Muscle of arm (tissue), 1 donor: ENCODE measurements at regions not wholly inside any gene's neighbourhood (a gene's known extent, or its start where the extent isn't known, plus 50 kb on each side); places are given as distances from the start of the nearest gene placed in this dataset.
A peak's percentile ranks its signal among the peaks of the same experiment; 100 is the strongest.

Source experiments
- DNase-seq: peaks from one replicate; pipeline ENCODE4 v3.0.0-alpha.2; 2013

DNA sequence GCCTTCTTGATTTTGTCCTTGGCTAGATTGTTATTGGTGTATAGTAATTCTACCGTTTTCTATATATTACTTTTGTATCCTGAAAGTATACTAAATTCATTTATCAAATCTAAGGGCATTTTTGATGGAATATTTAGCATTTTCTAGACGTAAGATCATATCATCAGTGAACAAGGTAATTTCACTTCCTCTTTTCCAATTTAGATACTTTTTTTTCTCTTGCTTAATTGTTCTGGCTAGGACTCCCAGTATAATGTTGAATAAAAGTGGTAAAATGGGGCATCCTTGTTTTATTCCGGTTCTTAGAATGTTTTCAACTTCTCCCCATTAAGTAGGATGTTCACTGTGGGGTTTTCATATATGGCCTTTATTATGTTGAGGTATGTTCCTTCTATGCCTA is 260.7 kb downstream of the POLR1F start:
- no peak for DNase-seq

DNA sequence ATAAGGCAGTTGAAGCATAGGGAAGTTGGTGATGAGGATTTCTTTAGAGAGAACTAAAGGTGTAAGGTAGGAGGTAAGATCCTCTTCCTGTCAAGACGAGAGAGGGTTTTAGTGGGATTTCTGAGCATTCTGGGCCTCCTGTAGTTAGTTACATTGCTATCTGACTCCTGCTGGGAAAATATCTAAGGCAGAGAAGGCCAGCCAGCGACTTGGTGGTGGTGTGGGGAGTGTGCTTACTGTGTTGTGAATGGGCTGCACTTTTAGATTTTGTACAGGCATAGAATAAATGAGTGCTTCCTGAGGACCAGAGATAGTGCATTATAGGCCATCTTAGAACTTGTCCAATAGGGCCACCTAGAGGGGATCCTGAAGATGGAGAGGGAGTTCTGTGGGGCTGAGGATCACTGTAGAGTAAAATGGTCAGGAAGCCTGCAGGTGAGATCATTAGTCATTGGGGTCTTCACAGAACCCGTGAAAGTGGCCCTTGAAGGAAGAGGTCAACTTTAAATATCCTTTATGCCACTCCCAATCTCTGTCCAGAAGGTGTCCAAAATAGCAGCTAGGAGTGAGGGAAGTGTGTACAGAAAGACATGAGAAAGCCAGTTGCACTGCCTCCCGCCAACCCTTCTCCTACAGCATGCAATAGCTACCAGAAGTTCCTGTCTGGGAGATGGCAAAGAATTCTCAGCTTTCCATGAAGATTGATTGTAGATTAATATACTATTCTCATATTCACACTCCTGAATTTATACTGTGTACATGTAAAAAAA is 266.6 kb downstream of the POLR1F start:
- no peak for DNase-seq

DNA sequence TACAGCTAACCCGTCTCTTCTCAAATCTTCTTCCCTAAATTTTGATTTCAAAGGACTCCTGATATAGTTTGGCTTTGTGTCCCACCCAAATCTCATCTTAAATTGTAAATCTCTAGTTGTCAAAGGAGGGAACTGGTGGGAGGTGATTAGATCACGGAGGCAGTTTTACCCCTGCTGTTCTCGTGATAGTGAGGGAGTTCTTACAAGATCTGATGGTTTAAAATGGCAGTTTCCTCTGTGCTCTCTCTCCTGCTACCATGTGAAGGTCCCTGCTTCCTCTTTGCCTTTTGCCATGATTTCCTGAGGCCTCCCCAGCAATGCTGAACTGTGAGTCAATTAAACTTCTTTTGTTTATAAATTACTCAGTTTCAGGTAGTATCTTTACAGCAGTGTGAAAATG is 269.3 kb downstream of the POLR1F start:
- no peak for DNase-seq

DNA sequence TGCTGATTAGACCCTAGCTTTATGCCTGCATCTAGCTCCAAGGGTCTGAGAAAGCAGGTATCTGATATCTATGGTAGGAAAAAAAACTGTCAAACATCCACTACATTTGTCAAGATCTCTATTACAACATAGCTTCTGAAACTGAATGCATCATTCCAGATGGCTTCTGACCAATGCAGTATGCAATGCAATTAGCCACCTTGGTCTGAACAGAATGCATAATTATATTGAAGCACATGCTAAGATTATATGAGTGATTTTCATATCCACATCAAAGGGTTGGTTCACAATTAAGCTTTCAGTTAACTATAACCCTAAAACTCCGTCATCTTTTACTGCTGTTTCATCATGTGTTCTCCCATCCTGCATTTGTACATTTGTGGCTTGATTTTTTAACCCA is 271.4 kb downstream of the POLR1F start:
- DNase-seq, result no peak

DNA sequence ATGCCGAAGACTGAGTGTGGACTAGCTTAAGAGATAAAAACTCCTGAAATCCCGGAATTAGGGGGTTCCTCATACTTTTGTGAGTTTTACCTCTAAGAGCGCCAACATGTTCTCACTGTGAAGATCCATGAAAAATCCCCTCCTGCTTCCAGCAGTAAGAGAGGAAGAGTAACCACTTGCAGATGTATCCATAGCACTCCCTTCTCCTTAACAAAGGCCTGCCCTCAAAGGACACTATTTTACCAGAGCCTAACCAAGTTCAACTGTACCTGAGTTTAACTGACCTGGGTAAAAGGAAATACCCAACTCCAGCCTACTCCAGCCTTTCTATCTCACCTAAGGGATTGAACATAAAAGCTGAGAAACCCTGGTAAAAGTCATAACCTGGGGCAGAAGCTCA is 280.9 kb downstream of the POLR1F start:
- DNase-seq, result no peak

DNA sequence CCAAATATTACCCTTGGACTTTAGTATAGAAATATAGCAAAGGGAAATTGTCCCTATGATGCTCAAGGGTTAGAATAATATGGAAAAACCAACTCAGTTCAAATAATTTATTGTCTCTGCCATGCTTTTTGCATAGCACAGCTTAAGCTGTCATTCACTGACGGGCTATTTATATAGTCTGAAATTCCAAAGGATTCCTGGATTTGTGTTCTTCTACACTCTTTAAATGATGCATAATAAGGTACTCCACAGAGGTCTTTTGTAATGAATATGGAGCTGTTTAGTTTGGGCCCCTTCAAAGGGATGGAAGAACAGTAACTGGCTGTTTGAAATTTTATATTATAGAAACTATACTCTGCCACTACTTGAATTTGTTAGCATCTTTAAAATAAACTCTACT is 276.6 kb upstream of the FERD3L start:
- no peak for DNase-seq

DNA sequence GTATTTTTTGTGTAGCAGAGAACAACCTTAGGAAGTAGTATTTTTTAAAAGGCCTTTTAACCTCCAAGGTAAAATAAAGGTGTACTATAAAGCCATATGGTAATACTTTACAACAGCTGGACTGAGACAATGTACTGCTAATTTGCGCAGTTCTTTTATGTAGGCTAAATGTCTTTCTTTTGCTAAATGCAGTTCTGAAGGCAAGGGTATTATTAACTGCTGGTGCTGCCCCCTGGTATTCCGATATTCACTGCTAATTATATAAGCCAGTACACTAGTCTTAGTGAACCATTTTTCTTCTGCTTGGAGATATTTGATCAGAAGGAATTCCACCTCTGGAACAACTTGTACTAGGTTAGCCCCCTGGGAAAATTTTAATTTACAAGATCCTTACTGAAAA is 272.0 kb upstream of the FERD3L start:
- DNase-seq, result no peak

DNA sequence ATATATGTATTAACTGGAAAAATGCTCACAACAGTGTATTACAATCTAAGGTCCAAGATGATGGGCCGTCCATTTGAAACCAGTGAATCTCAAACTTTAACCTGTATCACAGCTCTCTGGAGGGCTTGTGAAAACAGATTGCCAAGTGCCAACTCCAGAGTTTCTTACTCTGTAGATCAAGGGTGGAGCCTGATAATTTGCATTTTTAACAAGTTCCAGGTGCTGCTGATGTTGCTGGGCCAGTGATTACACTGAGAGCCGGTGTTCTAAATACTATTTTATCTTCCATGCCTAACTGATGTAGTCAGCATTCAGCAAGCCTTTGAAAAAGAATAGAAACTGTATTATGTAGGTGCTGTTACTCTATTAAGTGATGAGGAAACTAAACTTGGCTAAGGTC is 269.9 kb upstream of the FERD3L start:
- DNase-seq, result no peak

DNA sequence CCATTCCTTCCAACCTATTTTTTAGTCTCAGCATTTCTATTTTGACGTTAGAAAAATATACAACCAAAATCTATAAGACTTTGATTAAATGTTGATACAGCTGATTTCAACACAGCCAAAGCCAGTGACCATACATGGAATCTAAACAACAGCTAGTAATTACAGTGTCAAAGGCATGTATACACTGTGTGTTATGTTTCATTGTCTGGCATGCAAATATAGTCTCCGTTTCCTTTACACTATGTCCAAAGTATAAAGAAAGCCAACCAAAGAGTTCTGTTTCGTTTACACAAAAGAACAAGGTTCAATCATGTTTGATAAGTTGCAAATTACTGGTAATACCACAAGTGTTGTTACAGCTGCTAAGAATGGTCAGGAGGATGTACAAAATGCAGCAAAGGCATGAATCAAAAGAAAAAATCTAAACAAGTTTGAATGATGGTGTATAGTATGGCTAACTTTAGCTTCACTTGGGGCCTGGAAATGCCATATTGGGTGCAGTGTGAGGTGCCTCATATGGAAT is 268.3 kb upstream of the FERD3L start:
- no peak for DNase-seq

DNA sequence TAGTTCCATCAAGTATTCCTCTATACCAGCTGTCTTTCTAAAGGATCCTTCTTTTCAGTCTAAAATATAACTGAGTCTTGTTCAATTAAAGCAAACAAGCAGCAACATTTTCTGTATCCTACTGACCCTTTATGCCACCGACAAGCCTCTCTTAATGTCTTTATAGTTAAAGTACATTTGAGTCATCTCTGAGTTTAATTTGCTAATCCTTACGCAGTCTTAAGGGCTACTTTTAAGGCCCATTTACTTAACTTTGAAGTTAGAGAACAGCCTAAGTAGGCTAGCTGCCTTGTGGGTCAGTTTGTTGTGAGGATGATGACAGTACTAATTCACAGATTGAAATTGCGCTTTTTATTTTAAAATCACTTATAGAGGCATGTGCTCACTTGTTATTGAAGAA is 265.5 kb upstream of the FERD3L start:
- DNase-seq, result no peak

DNA sequence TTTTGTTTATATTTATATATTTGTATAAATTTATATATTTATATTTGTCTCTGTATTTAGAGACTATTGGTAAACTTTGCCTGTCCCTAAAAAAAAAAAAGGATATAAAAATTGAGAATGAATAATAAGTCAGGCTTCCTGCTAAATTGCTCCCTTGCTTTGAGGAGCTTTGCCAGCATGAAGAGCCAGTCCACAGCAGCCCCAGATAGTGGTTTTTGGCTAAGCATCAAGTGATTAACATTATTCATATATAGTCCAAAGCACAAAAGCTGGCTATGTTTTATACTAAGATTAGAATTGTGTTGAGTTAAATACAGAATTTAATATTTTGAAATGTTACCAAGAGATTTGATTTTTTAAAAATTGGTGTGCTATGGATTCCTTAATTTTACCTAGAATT is 264.9 kb upstream of the FERD3L start:
- DNase-seq, result no peak

DNA sequence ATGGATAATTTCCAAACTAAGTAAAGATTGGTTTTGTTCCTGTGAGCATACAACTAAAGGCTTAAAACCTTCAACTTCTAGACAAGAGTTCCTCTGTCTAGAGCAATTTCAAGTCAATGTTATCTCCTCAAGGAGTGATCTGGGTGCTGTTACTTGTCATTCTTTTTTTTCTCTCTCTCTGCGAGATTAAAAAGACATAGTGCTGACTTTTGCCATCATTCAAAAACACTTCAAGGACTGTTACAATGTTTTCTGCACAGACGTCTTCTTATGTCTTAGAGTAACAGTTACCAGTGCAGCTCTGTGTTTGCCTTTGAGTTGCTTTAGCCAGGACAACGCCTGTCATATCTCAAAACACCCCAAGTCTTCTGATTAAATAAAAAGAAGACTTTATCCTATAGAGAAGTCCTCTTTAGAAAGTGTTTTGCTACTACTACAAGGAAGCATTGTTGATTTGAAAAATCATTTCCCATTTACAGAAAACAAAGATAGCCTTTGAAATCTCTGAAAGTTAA is 263.5 kb upstream of the FERD3L start:
- no peak for DNase-seq

DNA sequence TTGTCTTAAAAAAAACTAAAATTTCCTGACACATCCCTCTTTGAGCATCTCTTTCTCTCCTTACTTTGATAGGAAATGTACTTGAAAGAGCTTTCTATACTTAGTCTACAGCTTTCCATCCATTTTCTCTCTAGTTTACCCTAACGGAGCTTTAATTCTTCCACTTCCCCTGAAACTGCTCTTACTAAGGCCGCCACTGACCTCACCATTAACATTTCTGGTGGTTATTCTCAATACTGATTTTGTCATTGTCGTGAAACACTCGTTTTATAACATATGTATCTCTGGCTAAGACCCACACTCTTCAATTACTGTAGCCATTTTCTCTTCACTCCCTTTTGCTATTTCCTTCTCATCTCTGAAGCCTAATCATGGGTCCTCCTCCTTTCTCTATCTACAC is 262.0 kb upstream of the FERD3L start:
- no peak for DNase-seq

DNA sequence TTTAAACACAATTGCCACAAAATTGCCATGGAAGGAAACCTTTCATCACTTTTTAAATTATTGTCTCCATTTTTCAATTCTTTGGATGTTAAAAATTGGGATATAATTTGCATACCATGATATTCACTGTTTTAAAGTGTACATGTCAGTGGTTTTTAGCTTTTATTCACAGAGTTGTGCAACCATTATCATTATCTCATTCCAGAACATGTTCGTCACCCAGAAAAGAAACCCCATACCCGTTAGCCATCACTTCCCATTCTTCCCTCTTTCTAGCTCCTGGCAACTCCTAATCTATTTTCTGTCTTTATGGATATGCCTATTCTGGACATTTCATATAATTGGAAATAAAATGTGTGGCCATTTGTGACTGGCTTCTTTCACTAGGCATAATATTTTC is 260.3 kb upstream of the FERD3L start:
- DNase-seq, result no peak

DNA sequence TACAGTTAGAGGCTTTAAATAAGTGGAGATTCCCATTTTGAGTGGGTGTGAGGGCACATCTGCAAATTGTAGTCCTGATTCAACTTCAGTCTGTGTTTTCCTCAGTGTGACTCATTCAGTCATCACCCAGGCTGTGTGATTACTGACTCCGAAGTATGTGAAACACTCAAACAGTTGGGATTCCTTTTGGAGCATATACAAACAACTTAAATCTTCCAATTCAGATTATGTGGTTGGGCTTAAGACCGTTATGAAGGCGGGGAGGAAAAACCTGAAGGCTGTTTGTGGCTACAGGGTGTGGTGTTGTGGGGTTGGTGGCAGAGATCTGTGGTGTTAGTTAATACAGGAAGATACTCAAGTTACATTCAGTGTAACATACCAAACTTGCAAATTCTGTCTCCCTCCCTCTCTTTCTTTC is 259.7 kb upstream of the FERD3L start:
- DNase-seq, result peak; percentile 2

DNA sequence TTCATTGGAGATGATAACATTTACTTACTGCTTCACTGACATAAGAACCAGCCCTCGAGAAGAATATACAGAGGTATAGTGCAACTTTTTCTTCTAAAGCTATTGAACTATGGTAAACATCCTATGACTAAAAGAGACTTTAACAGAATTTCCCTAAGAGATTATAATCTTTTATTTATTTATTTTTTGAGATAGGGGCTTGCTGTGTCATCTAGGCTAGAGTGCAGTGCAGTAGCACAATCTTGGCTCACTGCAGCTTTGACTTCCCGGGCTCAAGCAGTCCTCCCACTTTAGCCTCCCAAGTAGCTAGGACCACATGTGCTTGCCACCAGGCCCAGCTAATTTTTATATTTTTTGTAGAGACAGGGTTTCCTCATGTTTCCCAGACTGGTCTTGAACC is 258.5 kb upstream of the FERD3L start:
- no peak for DNase-seq

DNA sequence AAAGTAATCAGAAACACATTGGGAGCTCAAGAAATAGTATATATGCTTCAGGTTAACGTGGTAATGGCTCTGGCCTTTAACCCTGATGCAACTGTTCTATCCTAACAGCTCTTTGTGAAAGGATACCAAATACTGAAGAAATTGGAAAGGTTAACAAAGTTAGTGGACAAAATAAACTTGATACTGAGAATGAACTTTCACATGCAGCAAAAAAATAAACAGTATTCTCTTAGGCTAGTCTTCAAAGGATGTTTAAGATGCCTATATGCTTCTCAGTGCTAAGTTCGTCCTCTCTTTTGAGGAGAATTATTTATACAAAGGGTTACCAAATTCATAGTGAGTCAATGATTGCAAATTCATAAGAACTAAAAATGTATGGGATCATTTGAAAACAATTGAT is 256.2 kb upstream of the FERD3L start:
- DNase-seq, result no peak

DNA sequence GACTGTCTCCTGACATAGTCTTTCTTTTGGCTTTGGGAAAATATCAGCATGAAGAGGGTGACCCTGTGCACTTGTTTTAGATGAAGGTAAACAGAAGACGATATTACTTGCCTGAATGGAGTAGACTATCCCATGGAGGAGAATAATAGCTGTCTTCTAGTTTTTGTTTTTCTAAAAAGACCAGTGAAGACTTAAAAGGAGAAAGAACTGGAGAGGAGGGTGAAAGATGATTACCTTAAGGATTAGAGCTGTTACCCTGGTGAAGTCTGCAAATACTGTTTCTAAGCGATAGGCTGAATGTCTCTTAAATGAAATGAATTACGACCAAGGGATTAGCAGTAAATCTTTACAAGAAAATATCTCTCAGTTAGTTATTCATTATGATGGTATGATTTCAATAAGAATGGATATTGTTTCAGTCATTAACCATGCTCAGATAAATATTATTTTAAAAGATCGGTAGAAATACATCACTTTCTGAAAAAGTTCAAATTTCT is 255.6 kb upstream of the FERD3L start:
- no peak for DNase-seq

DNA sequence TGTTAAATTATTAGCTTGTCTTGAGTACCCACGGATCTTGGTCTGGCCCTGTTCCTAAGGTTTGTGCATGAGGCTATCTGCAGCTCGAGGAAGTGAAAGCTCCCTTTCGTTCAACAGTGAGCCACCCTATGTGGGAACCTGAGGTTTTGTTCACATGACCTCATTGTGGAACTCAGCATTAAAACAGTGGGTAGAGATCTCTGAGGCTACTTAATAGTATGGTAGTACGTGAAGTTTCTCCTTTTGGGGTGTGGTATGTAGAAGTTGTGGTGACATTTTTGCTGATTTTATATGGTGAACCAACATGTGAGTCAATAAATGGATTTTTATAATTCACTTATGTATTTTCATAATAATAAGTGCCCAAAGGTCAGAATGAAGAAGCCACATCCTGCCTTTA is 252.7 kb upstream of the FERD3L start:
- no peak for DNase-seq

DNA sequence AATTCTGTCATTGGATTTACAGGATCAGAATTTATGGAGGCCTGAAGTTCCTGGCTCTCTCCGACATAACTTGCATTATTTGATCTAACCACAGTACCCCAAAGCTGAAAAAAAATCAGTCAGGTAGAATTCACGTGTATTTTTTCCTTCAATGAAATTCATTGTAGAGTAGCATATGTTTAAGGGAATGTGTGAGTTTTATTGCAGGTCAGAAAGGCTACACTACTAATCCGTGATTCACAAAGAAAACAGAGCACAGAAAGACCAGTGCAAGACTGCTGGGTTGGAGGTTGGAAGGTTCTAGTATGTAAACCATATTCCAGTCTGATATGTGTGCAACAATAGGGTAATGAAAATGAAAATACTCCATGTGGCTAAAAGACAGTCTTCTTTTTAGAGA is 247.0 kb upstream of the FERD3L start:
- no peak for DNase-seq

DNA sequence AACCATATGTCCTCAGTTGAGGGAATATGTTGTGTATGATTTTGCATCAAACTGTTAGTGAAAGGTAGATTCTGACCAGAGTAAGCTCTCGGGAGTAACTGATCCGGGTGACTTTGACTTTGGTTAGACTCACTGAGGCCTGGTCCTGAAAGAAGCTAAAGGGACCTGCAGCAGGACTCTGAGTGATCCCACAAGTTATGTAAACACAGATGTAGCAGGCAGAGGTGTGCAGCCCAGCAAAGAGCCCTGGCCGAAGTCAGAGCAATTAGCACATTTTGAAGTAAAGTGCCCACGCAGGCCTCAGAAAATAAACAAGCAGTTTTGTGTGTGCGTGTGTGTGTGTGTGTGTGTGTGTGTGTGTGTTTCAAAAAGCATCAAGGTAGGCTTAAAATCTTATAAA is 245.6 kb upstream of the FERD3L start:
- DNase-seq, result no peak

DNA sequence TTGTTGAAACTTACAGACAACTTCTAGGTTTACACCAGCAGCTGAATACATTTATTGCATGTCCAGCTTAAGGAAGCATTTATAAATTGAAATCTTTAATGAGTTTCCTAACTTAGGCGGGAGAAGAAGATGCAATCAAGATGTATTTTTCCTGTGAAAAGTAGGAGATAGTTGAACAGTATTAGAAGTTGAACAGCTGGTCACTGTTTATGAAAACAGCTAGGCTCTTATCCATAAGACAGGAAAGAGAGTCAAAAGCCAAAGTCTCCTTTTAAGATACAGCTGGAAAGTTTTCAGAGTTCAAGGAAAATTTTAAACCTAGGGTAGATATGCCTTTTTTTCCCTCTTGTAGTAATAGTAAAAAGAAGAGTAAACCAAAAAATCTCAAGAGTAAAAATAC is 236.1 kb upstream of the FERD3L start:
- DNase-seq, result peak; percentile 7

DNA sequence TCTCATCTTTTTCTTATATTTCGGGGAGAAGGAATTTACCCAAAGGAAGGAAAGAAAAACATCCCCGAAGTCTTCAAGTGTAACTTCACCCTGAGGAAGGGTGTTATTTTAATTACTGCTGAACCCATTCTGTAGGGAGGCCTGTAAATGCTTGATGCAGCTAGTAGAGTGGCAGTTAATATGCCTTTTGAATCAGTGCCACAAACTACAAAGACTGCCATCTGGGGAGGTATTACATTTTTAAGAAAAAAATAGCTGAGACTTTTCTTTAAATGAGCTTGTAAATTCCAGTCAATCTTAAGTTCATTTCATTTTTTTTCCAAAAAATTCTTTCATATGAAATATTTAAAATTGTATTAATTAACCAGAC is 233.1 kb upstream of the FERD3L start:
- DNase-seq, result no peak
